HG03196 (cell line): ENCODE measurements at regions not wholly inside any gene's neighbourhood (a gene's known extent, or its start where the extent isn't known, plus 50 kb on each side); places are given as distances from the start of the nearest gene placed in this dataset.
"Not testable (repeated sequence)": the region's sequence is repeated elsewhere in the genome, so short reads cannot be mapped to it uniquely, and the experiment has no call there.

Experiments
- ATAC-seq: cut with Tn5 transposase; IDR thresholded peaks from one replicate; pipeline ENCODE4 v1.9.1; 2021; ENCODE audit not compliant: unreplicated experiment

GRCh38 chr3:130800829-130801228 lies 54.2 kb upstream of the PIK3R4 start:
- no peak for ATAC-seq

GRCh38 chr3:130801473-130801872 lies 54.8 kb upstream of the PIK3R4 start:
- ATAC-seq = no peak

- no peak for ATAC-seq
Measured at GRCh38 chr3:130811557-130811956, 64.9 kb upstream of the PIK3R4 start.

GRCh38 chr3:130814691-130815472 lies 68.3 kb upstream of the PIK3R4 start:
- ATAC-seq = no peak

- ATAC-seq = no peak
Measured at GRCh38 chr3:130816561-130817445, 70.2 kb upstream of the PIK3R4 start.

- ATAC-seq = not testable (repeated sequence)
Measured at GRCh38 chr3:130818066-130818465, 71.4 kb upstream of the PIK3R4 start.

- no peak for ATAC-seq
Measured at GRCh38 chr3:130820976-130821375, 72.9 kb upstream of the ATP2C1 start.

- no peak for ATAC-seq
Measured at GRCh38 chr3:130821806-130822205, 72.1 kb upstream of the ATP2C1 start.

- no peak for ATAC-seq
Measured at GRCh38 chr3:130823241-130823884, 70.5 kb upstream of the ATP2C1 start.

- no peak for ATAC-seq
Measured at GRCh38 chr3:130823996-130824395, 69.9 kb upstream of the ATP2C1 start.

GRCh38 chr3:130825762-130826299 lies 68.1 kb upstream of the ATP2C1 start:
- no peak for ATAC-seq

GRCh38 chr3:130826516-130827182 lies 67.2 kb upstream of the ATP2C1 start:
- ATAC-seq = no peak

- no peak for ATAC-seq
Measured at GRCh38 chr3:130827486-130827885, 66.4 kb upstream of the ATP2C1 start.

GRCh38 chr3:130828948-130829947 lies 64.6 kb upstream of the ATP2C1 start:
- no peak for ATAC-seq

GRCh38 chr3:130831719-130832400 lies 62.0 kb upstream of the ATP2C1 start:
- ATAC-seq = no peak

- not testable (repeated sequence) for ATAC-seq
Measured at GRCh38 chr3:130832401-130832746, 61.5 kb upstream of the ATP2C1 start.

GRCh38 chr3:130834476-130834875 lies 59.4 kb upstream of the ATP2C1 start:
- no peak for ATAC-seq

GRCh38 chr3:130835483-130835882 lies 58.4 kb upstream of the ATP2C1 start:
- ATAC-seq = no peak
